SU-DHL-6 (cell line): ENCODE measurements at regions not wholly inside any gene's neighbourhood (a gene's known extent, or its start where the extent isn't known, plus 50 kb on each side); places are given as distances from the start of the nearest gene placed in this dataset.

Experiments used
- H2AFZ ChIP-seq: fragments of 200-600 bp; sonication (generic); 2 replicates; pipeline ENCODE4 v1.6.1; 2014; ENCODE audit warnings: low read depth, mild to moderate bottlenecking, moderate library complexity, mixed read lengths, antibody characterized with exemption, low read length; ENCODE audit not compliant: severe bottlenecking
- H3F3A ChIP-seq: fragments of 200-600 bp; shearing (Covaris generic); 2 replicates; pipeline ENCODE4 v1.6.0; 2016; ENCODE audit warnings: antibody characterized with exemption, mild to moderate bottlenecking; ENCODE audit not compliant: insufficient read depth
- H3K27ac ChIP-seq: fragments of 200-600 bp; sonication (generic); 2 replicates; pipeline ENCODE4 v1.5.1; 2016; ENCODE audit warnings: low read depth, mild to moderate bottlenecking, low read length, moderate library complexity, mixed read lengths
- H3K27me3 ChIP-seq: fragments of 200-600 bp; sonication (generic), shearing (Covaris generic); 2 replicates; pipeline ENCODE4 v1.6.0; 2014; ENCODE audit warnings: mild to moderate bottlenecking, low read length
- H3K36me3 ChIP-seq: fragments of 200-600 bp; sonication (generic); 2 replicates; pipeline ENCODE4 v1.6.1; 2014; ENCODE audit warnings: mild to moderate bottlenecking, low read length, mixed read lengths
- H3K4me2 ChIP-seq: fragments of 300-600, 200-600 bp; shearing (Covaris generic), sonication (generic); 2 replicates; pipeline ENCODE4 v1.6.0; 2014; ENCODE audit warnings: low read length, low read depth, mild to moderate bottlenecking; ENCODE audit not compliant: poor library complexity, severe bottlenecking
- H3K4me3 ChIP-seq: fragments of 200-600 bp; sonication (generic); 2 replicates; pipeline ENCODE4 v1.5.1; 2014; ENCODE audit warnings: antibody characterized with exemption, low read length, mild to moderate bottlenecking, mixed read lengths; ENCODE audit not compliant: insufficient read depth, poor library complexity, severe bottlenecking
- H3K79me2 ChIP-seq: fragments of 200-600 bp; sonication (generic); 2 replicates; pipeline ENCODE4 v1.6.1; 2014; ENCODE audit warnings: mild to moderate bottlenecking, low read length, moderate library complexity; ENCODE audit not compliant: insufficient read depth
- H3K9ac ChIP-seq: fragments of 200-600 bp; sonication (generic); 2 replicates; pipeline ENCODE4 v1.7.0; 2014; ENCODE audit warnings: mild to moderate bottlenecking, low read length
- H3K9me2 ChIP-seq: fragments of 200-600 bp; sonication (generic); replicated peaks from 2 replicates; pipeline ENCODE4 v1.6.1; 2014; ENCODE audit warnings: low read length; ENCODE audit not compliant: insufficient read depth
- H3K9me3 ChIP-seq: fragments of 200-600 bp; sonication (generic); 2 replicates; pipeline ENCODE4 v1.6.1; 2014; ENCODE audit warnings: low read length, mixed read lengths; ENCODE audit not compliant: insufficient read depth
- H4K20me1 ChIP-seq: fragments of 200-600 bp; sonication (generic); 2 replicates; pipeline ENCODE4 v1.6.1; 2014; ENCODE audit warnings: low read depth, mild to moderate bottlenecking, antibody characterized with exemption, low read length, moderate library complexity, mixed read lengths
- CTCF ChIP-seq: fragments of 200-600 bp; sonication (generic); IDR thresholded peaks from one replicate; pipeline ENCODE4 v1.5.1; 2017; ENCODE audit warnings: antibody characterized with exemption, mild to moderate bottlenecking, low read length, moderate library complexity; ENCODE audit not compliant: insufficient read depth, poor library complexity, severe bottlenecking
- EZH2phosphoT487 ChIP-seq: fragments of 200-600 bp; sonication (generic), shearing (Covaris generic); conservative IDR thresholded peaks from 2 replicates; pipeline ENCODE4 v1.6.1; 2018; ENCODE audit warnings: mild to moderate bottlenecking, antibody characterized with exemption, low read length, moderate library complexity, mixed read lengths

GRCh38 chr1:228863776-228864175, 128.5 kb downstream of the RHOU start:
- no peak overlapping the region for H3K4me3 ChIP-seq
- no peak overlapping the region for H3K9ac ChIP-seq
- H4K20me1 ChIP-seq: no peaks in the 10 kb centered on the region
- H2AFZ ChIP-seq: no peak overlapping the region
- no peaks in the 10 kb centered on the region for H3K36me3 ChIP-seq
- H3K27me3 ChIP-seq: no peaks in the 10 kb centered on the region
- no peaks in the 10 kb centered on the region for H3F3A ChIP-seq
- no peak overlapping the region for H3K27ac ChIP-seq
- no peak overlapping the region for H3K4me2 ChIP-seq
- TF ChIP-seq EZH2phosphoT487: no peak
- no peak for TF ChIP-seq CTCF
- no peaks in the 10 kb centered on the region for H3K79me2 ChIP-seq
- H3K9me2 ChIP-seq: no peaks in the 10 kb centered on the region
- H3K9me3 ChIP-seq: no peaks in the 10 kb centered on the region

GRCh38 chr1:228865627-228866330, 130.5 kb downstream of the RHOU start:
- no peak overlapping the region for H3K4me3 ChIP-seq
- no peaks in the 10 kb centered on the region for H4K20me1 ChIP-seq
- no peaks in the 10 kb centered on the region for H3K9me3 ChIP-seq
- H3K36me3 ChIP-seq: no peaks in the 10 kb centered on the region
- TF ChIP-seq EZH2phosphoT487 (no peak), CTCF (no peak)
- no peaks in the 10 kb centered on the region for H3K9me2 ChIP-seq
- no peak overlapping the region for H2AFZ ChIP-seq
- H3K9ac ChIP-seq: no peak overlapping the region
- H3K4me2 ChIP-seq: no peak overlapping the region
- no peaks in the 10 kb centered on the region for H3K79me2 ChIP-seq
- H3K27me3 ChIP-seq: no peaks in the 10 kb centered on the region
- H3K27ac ChIP-seq: no peak overlapping the region
- no peaks in the 10 kb centered on the region for H3F3A ChIP-seq

GRCh38 chr1:228866468-228866867, 131.2 kb downstream of the RHOU start:
- TF ChIP-seq EZH2phosphoT487 (no peak), CTCF (no peak)
- Histone ChIP-seq H3K79me2 (no peaks in the 10 kb centered on the region), H3K9me2 (no peaks in the 10 kb centered on the region), H3K9me3 (no peaks in the 10 kb centered on the region), H4K20me1 (no peaks in the 10 kb centered on the region), H2AFZ (no peak overlapping the region), H3K36me3 (no peaks in the 10 kb centered on the region), H3K27me3 (no peaks in the 10 kb centered on the region), H3K4me3 (no peak overlapping the region), H3K27ac (no peak overlapping the region), H3K9ac (no peak overlapping the region), H3K4me2 (no peak overlapping the region), H3F3A (no peaks in the 10 kb centered on the region)
